ENCODE measurements at regions not wholly inside any gene's neighbourhood (a gene's known extent, or its start where the extent isn't known, plus 50 kb on each side); places are given as distances from the start of the nearest gene placed in this dataset.

GRCh38 chr5:136892000-136892399 is 526.7 kb upstream of the TRPC7 start:
- TF ChIP-seq ARNTL (CRISPR knock-in tag; IDR thresholded peaks at IDR 0.05; ENCODE audit: borderline replicate concordance, low read depth) (no peak), ZFP30 (CRISPR knock-in tag; IDR thresholded peaks at IDR 0.05) (no peak), TSHZ2 (CRISPR knock-in tag; IDR thresholded peaks at IDR 0.05) (no peak), PATZ1 (CRISPR knock-in tag; IDR thresholded peaks at IDR 0.05; ENCODE audit: borderline replicate concordance) (no peak), RARB (CRISPR knock-in tag; IDR thresholded peaks at IDR 0.05) (no peak), BACH2 (CRISPR knock-in tag; IDR thresholded peaks at IDR 0.05; ENCODE audit: borderline replicate concordance) (no peak), ZFP3 (CRISPR knock-in tag; IDR thresholded peaks at IDR 0.05) (no peak), PPARA (CRISPR knock-in tag; IDR thresholded peaks at IDR 0.05; ENCODE audit: borderline replicate concordance) (no peak), ZNF565 (CRISPR knock-in tag; conservative IDR thresholded peaks at IDR 0.05; ENCODE audit: low read depth) (no peak)
- TF ChIP-seq, protein P1, sequence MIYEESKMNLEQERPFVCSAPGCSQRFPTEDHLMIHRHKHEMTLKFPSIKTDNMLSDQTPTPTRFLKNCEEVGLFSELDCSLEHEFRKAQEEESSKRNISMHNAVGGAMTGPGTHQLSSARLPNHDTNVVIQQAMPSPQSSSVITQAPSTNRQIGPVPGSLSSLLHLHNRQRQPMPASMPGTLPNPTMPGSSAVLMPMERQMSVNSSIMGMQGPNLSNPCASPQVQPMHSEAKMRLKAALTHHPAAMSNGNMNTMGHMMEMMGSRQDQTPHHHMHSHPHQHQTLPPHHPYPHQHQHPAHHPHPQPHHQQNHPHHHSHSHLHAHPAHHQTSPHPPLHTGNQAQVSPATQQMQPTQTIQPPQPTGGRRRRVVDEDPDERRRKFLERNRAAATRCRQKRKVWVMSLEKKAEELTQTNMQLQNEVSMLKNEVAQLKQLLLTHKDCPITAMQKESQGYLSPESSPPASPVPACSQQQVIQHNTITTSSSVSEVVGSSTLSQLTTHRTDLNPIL (CRISPR knock-in tag; IDR thresholded peaks at IDR 0.05; ENCODE audit: low read depth): no peak
- TF ChIP-seq, protein P2, sequence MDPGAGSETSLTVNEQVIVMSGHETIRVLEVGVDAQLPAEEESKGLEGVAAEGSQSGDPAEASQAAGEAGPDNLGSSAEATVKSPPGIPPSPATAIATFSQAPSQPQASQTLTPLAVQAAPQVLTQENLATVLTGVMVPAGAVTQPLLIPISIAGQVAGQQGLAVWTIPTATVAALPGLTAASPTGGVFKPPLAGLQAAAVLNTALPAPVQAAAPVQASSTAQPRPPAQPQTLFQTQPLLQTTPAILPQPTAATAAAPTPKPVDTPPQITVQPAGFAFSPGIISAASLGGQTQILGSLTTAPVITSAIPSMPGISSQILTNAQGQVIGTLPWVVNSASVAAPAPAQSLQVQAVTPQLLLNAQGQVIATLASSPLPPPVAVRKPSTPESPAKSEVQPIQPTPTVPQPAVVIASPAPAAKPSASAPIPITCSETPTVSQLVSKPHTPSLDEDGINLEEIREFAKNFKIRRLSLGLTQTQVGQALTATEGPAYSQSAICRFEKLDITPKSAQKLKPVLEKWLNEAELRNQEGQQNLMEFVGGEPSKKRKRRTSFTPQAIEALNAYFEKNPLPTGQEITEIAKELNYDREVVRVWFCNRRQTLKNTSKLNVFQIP (CRISPR knock-in tag; IDR thresholded peaks at IDR 0.05; ENCODE audit: borderline replicate concordance, low read depth): no peak

Measured in SK-N-SH treated with all-trans-retinoic acid at 6 μM for 48 hours (cell line).